GM18508 (cell line): ENCODE measurements at regions not wholly inside any gene's neighbourhood (a gene's known extent, or its start where the extent isn't known, plus 50 kb on each side); places are given as distances from the start of the nearest gene placed in this dataset.

Experiments
- ATAC-seq: cut with Tn5 transposase; IDR thresholded peaks from one replicate; pipeline ENCODE4 v1.9.1; 2021; ENCODE audit warnings: moderate number of reproducible peaks; ENCODE audit not compliant: insufficient read depth, unreplicated experiment

- ATAC-seq = no peak
Measured at GRCh38 chr1:163863731-163864130, 542.0 kb downstream of the NUF2 start.

- no peak for ATAC-seq
Measured at GRCh38 chr1:163864207-163864606, 542.5 kb downstream of the NUF2 start.

GRCh38 chr1:163866564-163866963 lies 544.8 kb downstream of the NUF2 start:
- ATAC-seq = no peak

GRCh38 chr1:163870666-163871065 lies 548.9 kb downstream of the NUF2 start:
- no peak for ATAC-seq

- ATAC-seq = no peak
Measured at GRCh38 chr1:163872067-163872466, 550.3 kb downstream of the NUF2 start.

GRCh38 chr1:163874070-163874469 lies 552.3 kb downstream of the NUF2 start:
- ATAC-seq = no peak

GRCh38 chr1:163875200-163875926 lies 553.6 kb downstream of the NUF2 start:
- ATAC-seq = no peak

GRCh38 chr1:163875927-163876320 lies 554.2 kb downstream of the NUF2 start:
- no peak for ATAC-seq

- no peak for ATAC-seq
Measured at GRCh38 chr1:163876546-163876945, 554.8 kb downstream of the NUF2 start.

GRCh38 chr1:163877016-163877415 lies 555.3 kb downstream of the NUF2 start:
- no peak for ATAC-seq

GRCh38 chr1:163885510-163885909 lies 563.8 kb downstream of the NUF2 start:
- ATAC-seq = no peak

GRCh38 chr1:163896001-163896400 lies 574.2 kb downstream of the NUF2 start:
- ATAC-seq = no peak

GRCh38 chr1:163897412-163898155 lies 575.8 kb downstream of the NUF2 start:
- no peak for ATAC-seq

GRCh38 chr1:163906283-163906682 lies 584.5 kb downstream of the NUF2 start:
- no peak for ATAC-seq

- ATAC-seq = no peak
Measured at GRCh38 chr1:163912170-163912884, 590.6 kb downstream of the NUF2 start.

- ATAC-seq = peak; percentile 60
Measured at GRCh38 chr1:163914785-163915413, 593.1 kb downstream of the NUF2 start.

GRCh38 chr1:163922743-163923201 lies 601.0 kb downstream of the NUF2 start:
- peak; percentile 89 for ATAC-seq

GRCh38 chr1:163924041-163924440 lies 602.3 kb downstream of the NUF2 start:
- no peak for ATAC-seq

GRCh38 chr1:163927493-163927892 lies 605.7 kb downstream of the NUF2 start:
- no peak for ATAC-seq

- ATAC-seq = no peak
Measured at GRCh38 chr1:163928069-163928468, 606.3 kb downstream of the NUF2 start.

GRCh38 chr1:163928651-163929050 lies 606.9 kb downstream of the NUF2 start:
- no peak for ATAC-seq
